GM12875 (cell line): ENCODE measurements at regions not wholly inside any gene's neighbourhood (a gene's known extent, or its start where the extent isn't known, plus 50 kb on each side); places are given as distances from the start of the nearest gene placed in this dataset.

Experiments used
- H3K4me3 ChIP-seq: one replicate; pipeline ENCODE4 v1.5.1; 2011; ENCODE audit warnings: low read depth, low read length, control low read depth
- CTCF ChIP-seq: IDR thresholded peaks from 2 replicates; pipeline ENCODE4 v1.5.1; 2011; ENCODE audit warnings: low read depth, mild to moderate bottlenecking, control low read depth, inconsistent platforms, low read length, moderate library complexity, borderline replicate concordance; ENCODE audit not compliant: insufficient read depth

- H3K4me3 ChIP-seq: no peak overlapping the region
- TF ChIP-seq CTCF: no peak
These were observed 93.3 kb upstream of the CD53 start for GRCh38 chr1:110779636-110780035.

- no peak for TF ChIP-seq CTCF
- H3K4me3 ChIP-seq: no peak overlapping the region
These were observed 94.1 kb upstream of the CD53 start for GRCh38 chr1:110778821-110779220.

- TF ChIP-seq CTCF: no peak
- no peak overlapping the region for H3K4me3 ChIP-seq
These were observed 95.7 kb upstream of the CD53 start for GRCh38 chr1:110777228-110777627.

- H3K4me3 ChIP-seq: no peak overlapping the region
- TF ChIP-seq CTCF: no peak
These were observed 98.5 kb upstream of the CD53 start for GRCh38 chr1:110774398-110774797.

- no peak overlapping the region for H3K4me3 ChIP-seq
- no peak for TF ChIP-seq CTCF
These were observed 99.1 kb upstream of the KCNA3 start for GRCh38 chr1:110773813-110774212.

GRCh38 chr1:110771245-110772022 lies 96.7 kb upstream of the KCNA3 start:
- H3K4me3 ChIP-seq: no peak overlapping the region
- TF ChIP-seq CTCF: no peak

- no peak for TF ChIP-seq CTCF
- H3K4me3 ChIP-seq: no peak overlapping the region
These were observed 96.1 kb upstream of the KCNA3 start for GRCh38 chr1:110770832-110771231.
